Stimulated activated naive B cell treated with anti-CD40 and anti-IgM and Interleukin-4, amounts not matched to agents 10 μg/mL and 1 μg/mL and 100 μg/mL, for 72 hours (primary cell): ENCODE measurements at regions not wholly inside any gene's neighbourhood (a gene's known extent, or its start where the extent isn't known, plus 50 kb on each side); places are given as distances from the start of the nearest gene placed in this dataset.
"Not testable (repeated sequence)": the region's sequence is repeated elsewhere in the genome, so short reads cannot be mapped to it uniquely, and the experiment has no call there.

Experiments
- ATAC-seq, 2 donors: fragments of 150-1000 bp; cut with Tn5 transposase; replicated peaks; 2 replicates each; pipeline ENCODE4 v1.10.0; 2021; ENCODE audit warnings: moderate library complexity in 1 of 2
- DNase-seq: peaks from one replicate; pipeline ENCODE4 v3.0.0; 2021
- H3K27ac Mint-ChIP-seq: one replicate; pipeline ENCODE4 v1.8.0; 2022; ENCODE audit warnings: mild to moderate bottlenecking, mixed read lengths
- H3K27me3 Mint-ChIP-seq, 2 donors: one replicate each; pipeline ENCODE4 v1.8.0; 2022; ENCODE audit warnings: mixed read lengths in 2 of 2
- H3K36me3 Mint-ChIP-seq, 2 donors: one replicate each; pipeline ENCODE4 v1.8.0; 2022; ENCODE audit warnings: mixed read lengths in 2 of 2, mild to moderate bottlenecking in 1 of 2
- H3K4me1 Mint-ChIP-seq, 2 donors: one replicate each; pipeline ENCODE4 v1.8.0; 2022; ENCODE audit warnings: mixed read lengths in 2 of 2, mild to moderate bottlenecking in 1 of 2
- H3K4me3 Mint-ChIP-seq, 2 donors: one replicate each; pipeline ENCODE4 v1.8.0; 2022; ENCODE audit warnings: mild to moderate bottlenecking in 2 of 2, mixed read lengths in 2 of 2, moderate library complexity in 1 of 2
- H3K9me3 Mint-ChIP-seq, 2 donors: one replicate each; pipeline ENCODE4 v1.8.0; 2022; ENCODE audit warnings: mixed read lengths in 2 of 2, mild to moderate bottlenecking in 1 of 2

- DNase-seq (no peak), ATAC-seq (no peak)
- H3K27me3 Mint-ChIP-seq: peaks cover 11 to 17% of the 10 kb centered on the region in 2 donors
- no peaks in the 10 kb centered on the region for H3K4me1 Mint-ChIP-seq
- no peak overlapping the region for H3K4me3 Mint-ChIP-seq
- H3K27ac Mint-ChIP-seq: no peak overlapping the region
- no peaks in the 10 kb centered on the region for H3K36me3 Mint-ChIP-seq
- H3K9me3 Mint-ChIP-seq: peaks cover 0 to 2% of the 10 kb centered on the region in 2 donors
These were observed 158.2 kb upstream of the CHD6 start for GRCh38 chr20:41776421-41776820.

GRCh38 chr20:41774291-41774690, 156.1 kb upstream of the CHD6 start:
- Mint-ChIP-seq H3K27me3 (peaks cover 11 to 19% of the 10 kb centered on the region in 2 donors), H3K4me3 (no peak overlapping the region), H3K4me1 (no peaks in the 10 kb centered on the region), H3K27ac (no peak overlapping the region), H3K9me3 (peaks cover 0 to 2% of the 10 kb centered on the region in 2 donors), H3K36me3 (no peaks in the 10 kb centered on the region)
- DNase-seq (no peak), ATAC-seq (no peak)

DNA sequence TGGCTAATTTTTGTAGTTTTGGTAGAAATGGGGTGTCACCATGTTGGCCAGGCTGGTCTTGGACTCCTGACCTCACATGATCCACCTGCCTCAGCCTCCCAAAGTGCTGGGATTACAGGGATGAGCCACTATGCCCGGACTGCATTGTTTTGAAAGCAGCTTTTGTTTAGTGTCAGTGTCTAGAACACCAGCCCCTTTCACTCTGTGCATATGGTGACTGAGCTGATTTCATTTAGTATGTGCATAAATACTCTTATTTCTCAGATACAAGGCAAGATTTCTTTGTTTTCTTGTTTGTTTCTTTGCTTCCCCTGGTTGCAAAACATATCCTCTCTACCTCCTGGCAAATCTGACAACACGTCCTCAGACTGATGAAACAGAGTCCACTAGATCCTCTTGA, 152.8 kb upstream of the CHD6 start:
- H3K27ac Mint-ChIP-seq: no peak overlapping the region
- no peaks in the 10 kb centered on the region for H3K4me1 Mint-ChIP-seq
- peaks cover 11 to 24% of the 10 kb centered on the region in 2 donors for H3K27me3 Mint-ChIP-seq
- ATAC-seq: no peak
- DNase-seq: no peak
- no peak overlapping the region for H3K4me3 Mint-ChIP-seq
- peaks cover 0 to 2% of the 10 kb centered on the region in 2 donors for H3K9me3 Mint-ChIP-seq
- no peaks in the 10 kb centered on the region for H3K36me3 Mint-ChIP-seq

GRCh38 chr20:41770427-41770826, 152.2 kb upstream of the CHD6 start:
- no peak overlapping the region for H3K4me3 Mint-ChIP-seq
- H3K9me3 Mint-ChIP-seq: peaks cover 0 to 4% of the 10 kb centered on the region in 2 donors
- no peak overlapping the region for H3K27ac Mint-ChIP-seq
- DNase-seq (no peak), ATAC-seq (no peak)
- no peaks in the 10 kb centered on the region for H3K4me1 Mint-ChIP-seq
- H3K27me3 Mint-ChIP-seq: peaks cover 11 to 29% of the 10 kb centered on the region in 2 donors
- no peaks in the 10 kb centered on the region for H3K36me3 Mint-ChIP-seq

DNA sequence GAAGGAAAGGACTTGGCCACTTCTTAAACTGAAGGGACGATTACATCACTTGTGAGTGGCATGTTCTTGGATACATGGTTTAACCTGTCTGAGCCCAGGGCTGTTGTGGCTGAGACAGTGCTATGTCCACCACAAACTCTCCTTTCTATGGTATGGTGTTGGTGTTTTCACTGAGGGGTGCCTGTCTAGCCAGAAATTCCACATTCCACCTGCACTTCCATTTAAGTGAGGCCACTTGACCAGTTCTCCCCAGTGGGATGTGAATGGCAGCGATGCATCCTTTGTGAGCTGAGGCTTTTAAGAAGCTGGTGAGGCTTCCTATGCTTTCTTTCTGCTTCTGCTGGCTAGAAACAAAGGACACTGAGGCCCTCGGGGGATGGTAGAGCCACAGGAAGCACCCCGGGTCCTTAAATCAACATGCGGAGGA, 151.4 kb upstream of the CHD6 start:
- Mint-ChIP-seq H3K27me3 (peaks cover 8 to 29% of the 10 kb centered on the region in 2 donors), H3K4me1 (no peaks in the 10 kb centered on the region), H3K36me3 (no peaks in the 10 kb centered on the region), H3K9me3 (peaks cover 0 to 4% of the 10 kb centered on the region in 2 donors), H3K4me3 (no peak overlapping the region), H3K27ac (no peak overlapping the region)
- DNase-seq (no peak), ATAC-seq (no peak)

DNA sequence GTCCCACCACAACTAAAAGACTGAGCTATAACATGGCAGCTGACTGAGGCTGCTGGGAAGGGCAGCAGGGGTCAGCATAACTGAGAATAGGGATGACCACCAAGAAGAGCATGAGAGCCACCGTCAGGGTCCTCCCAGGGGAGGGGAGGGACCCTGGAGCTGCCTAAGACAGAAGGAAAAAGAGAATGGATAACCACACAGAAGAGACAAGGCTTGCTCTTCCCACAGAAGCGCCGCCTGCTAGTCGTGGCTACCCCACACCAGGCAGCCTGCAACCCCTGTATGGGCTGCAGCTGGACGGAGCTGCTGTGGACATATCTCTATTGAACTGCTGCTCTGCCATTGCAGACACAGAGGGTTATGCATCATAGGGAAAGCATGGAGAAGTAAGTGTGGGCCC, 132.0 kb upstream of the CHD6 start:
- no peaks in the 10 kb centered on the region for H3K36me3 Mint-ChIP-seq
- DNase-seq: no peak
- H3K4me3 Mint-ChIP-seq: no peak overlapping the region

DNA sequence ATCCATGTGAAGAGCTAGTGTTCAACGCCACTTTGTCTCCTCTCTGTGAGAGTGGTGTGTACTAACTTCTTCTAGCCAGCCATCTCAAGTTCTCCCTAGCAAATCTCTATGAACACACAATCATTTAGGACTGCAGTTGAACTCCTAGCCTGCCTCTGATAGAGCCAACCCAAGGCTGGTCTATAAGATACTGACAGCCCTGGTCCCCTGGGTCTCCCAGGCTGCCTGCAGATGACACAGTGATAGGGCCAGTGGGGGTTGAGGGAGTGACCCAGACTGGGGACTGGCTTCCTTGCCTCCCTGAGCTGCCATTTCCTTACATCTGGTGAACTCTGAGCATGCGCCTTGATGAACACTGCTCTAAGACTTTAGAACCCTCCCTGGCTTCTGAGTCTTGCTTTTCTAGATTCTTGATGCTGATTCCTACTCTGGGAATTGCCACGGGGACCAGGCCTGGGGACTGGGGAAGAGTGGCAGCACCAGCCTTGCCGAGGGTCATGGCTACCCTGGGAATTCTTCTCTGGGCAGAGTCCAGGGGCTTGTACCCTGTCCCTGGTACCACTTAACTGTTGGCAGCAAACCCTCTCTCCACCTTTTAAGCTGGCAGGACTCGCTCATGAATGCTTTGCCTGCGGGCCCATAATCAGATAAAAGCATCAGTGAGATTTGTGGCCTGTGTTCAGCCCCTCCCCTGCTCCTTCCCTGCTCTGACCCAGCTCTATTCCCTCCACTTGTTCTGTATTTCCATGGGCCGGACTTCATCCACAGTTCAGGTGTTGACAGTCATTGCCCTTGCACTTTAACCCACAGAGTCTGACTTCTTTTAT, 130.8 kb upstream of the CHD6 start:
- H3K36me3 Mint-ChIP-seq: no peaks in the 10 kb centered on the region
- no peak for ATAC-seq
- H3K27ac Mint-ChIP-seq: no peak overlapping the region
- peaks cover 0 to 4% of the 10 kb centered on the region in 2 donors for H3K9me3 Mint-ChIP-seq
- no peak for DNase-seq
- peaks cover 32 to 36% of the 10 kb centered on the region in 2 donors for H3K27me3 Mint-ChIP-seq
- H3K4me1 Mint-ChIP-seq: peaks cover 0 to 3% of the 10 kb centered on the region in 2 donors
- H3K4me3 Mint-ChIP-seq: no peak overlapping the region

More for the DNA sequence above, 132.0 kb upstream of the CHD6 start:
- Mint-ChIP-seq H3K27ac (no peak overlapping the region), H3K27me3 (peaks cover 32 to 33% of the 10 kb centered on the region in 2 donors), H3K9me3 (no peaks in the 10 kb centered on the region), H3K4me1 (no peaks in the 10 kb centered on the region)
- ATAC-seq: no peak

DNA sequence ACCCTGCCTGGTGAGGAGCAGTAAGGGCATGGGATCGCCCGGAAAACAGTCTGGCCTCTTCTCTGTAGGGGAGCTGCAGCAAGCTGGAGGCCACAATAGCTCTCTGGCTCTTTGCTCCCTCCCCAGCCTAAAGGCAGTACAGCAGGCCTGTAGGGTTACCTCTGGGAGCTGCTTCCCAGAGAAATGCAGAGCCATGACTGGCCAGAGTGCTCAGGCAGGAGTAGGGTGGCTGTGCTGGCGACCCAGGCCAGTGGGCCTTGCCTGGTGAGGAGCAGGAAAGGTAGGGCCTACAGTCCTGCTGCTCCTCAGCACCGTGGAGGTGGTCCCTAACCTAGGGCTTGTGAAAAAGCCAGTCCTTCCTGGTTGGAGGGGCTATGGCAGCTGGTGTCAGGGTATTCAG, 129.9 kb upstream of the CHD6 start:
- DNase-seq (no peak), ATAC-seq (no peak)
- peaks cover 0 to 5% of the 10 kb centered on the region in 2 donors for H3K9me3 Mint-ChIP-seq
- H3K27ac Mint-ChIP-seq: no peak overlapping the region
- H3K36me3 Mint-ChIP-seq: no peaks in the 10 kb centered on the region
- H3K4me1 Mint-ChIP-seq: peaks cover 0 to 3% of the 10 kb centered on the region in 2 donors
- no peak overlapping the region for H3K4me3 Mint-ChIP-seq
- H3K27me3 Mint-ChIP-seq: peaks cover 32 to 36% of the 10 kb centered on the region in 2 donors

DNA sequence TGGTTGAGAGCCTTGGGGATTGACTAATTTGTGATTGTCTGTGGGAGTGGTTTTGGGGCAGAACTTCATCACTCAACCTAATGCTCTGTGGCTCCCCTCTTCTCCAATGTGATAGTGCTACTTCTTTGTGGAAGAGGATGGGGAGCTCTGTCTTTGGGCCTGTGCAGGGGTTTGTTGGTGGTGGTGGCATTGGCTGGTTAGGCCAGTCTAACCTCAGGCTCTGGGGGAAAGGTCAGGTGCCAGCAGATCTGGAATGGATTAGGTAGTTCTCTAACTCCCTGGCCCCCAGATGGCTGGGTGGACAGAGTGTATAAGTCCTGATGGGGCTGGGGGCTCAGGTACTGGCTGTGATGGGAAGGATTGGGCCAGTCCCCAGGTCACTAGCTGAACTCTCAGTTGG, 129.0 kb upstream of the CHD6 start:
- peaks cover 0 to 3% of the 10 kb centered on the region in 2 donors for H3K4me1 Mint-ChIP-seq
- H3K4me3 Mint-ChIP-seq: no peak overlapping the region
- no peak overlapping the region for H3K27ac Mint-ChIP-seq
- no peak for DNase-seq
- peaks cover 35 to 36% of the 10 kb centered on the region in 2 donors for H3K27me3 Mint-ChIP-seq
- no peaks in the 10 kb centered on the region for H3K36me3 Mint-ChIP-seq
- H3K9me3 Mint-ChIP-seq: peaks cover 0 to 5% of the 10 kb centered on the region in 2 donors
- no peak for ATAC-seq

- H3K27ac Mint-ChIP-seq: no peak overlapping the region
- ATAC-seq: no peak
- no peaks in the 10 kb centered on the region for H3K36me3 Mint-ChIP-seq
- H3K9me3 Mint-ChIP-seq: peaks cover 1 to 5% of the 10 kb centered on the region in 2 donors
- H3K27me3 Mint-ChIP-seq: peaks cover 40 to 42% of the 10 kb centered on the region in 2 donors
- no peak for DNase-seq
- peaks cover 0 to 3% of the 10 kb centered on the region in 2 donors for H3K4me1 Mint-ChIP-seq
- no peak overlapping the region for H3K4me3 Mint-ChIP-seq
These were observed 128.5 kb upstream of the CHD6 start for GRCh38 chr20:41746635-41747034.

DNA sequence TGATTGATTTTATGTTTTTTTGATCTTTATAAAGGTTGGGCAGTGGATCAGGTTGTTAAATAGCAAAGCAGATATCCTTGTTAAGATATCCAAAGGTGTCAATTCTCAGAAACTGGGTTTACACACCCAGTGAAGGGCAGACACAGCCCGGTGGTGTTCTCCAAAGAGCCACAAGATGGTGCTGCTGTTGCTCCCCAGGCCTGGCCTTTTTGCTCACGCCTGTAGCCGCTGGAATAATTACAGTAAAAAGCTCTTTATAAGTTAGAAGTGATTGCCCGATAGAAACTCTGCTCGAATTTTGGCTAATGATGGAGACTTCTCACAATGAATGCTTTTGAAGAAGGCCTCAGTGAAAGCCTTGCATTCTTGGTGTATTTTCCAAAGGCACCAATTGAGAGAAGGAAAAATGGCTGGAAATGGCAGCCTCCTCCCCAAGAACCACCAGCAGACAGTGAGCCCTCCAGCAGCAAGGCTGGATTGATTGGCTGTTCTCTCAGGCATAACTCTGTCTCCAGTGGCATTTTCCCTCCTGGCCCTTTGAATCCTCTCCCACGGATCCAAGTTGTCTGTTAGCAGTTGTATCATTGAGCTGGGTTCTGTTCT, 120.5 kb upstream of the CHD6 start:
- H3K9me3 Mint-ChIP-seq: peaks cover 4 to 6% of the 10 kb centered on the region in 2 donors
- peak; percentile 76 to 79 for ATAC-seq
- H3K4me3 Mint-ChIP-seq: no peak overlapping the region
- H3K4me1 Mint-ChIP-seq: no peaks in the 10 kb centered on the region
- H3K27me3 Mint-ChIP-seq: peaks cover 16 to 25% of the 10 kb centered on the region in 2 donors
- H3K36me3 Mint-ChIP-seq: no peaks in the 10 kb centered on the region
- H3K27ac Mint-ChIP-seq: no peak overlapping the region
- peak; percentile 15 for DNase-seq

GRCh38 chr20:41735949-41736348, 117.8 kb upstream of the CHD6 start:
- no peak overlapping the region for H3K27ac Mint-ChIP-seq
- H3K4me3 Mint-ChIP-seq: no peak overlapping the region
- H3K27me3 Mint-ChIP-seq: peaks cover 9 to 10% of the 10 kb centered on the region in 2 donors
- no peaks in the 10 kb centered on the region for H3K4me1 Mint-ChIP-seq
- H3K36me3 Mint-ChIP-seq: no peaks in the 10 kb centered on the region
- DNase-seq (no peak), ATAC-seq (no peak)
- peaks cover 4 to 5% of the 10 kb centered on the region in 2 donors for H3K9me3 Mint-ChIP-seq

GRCh38 chr20:41734506-41734945, 116.3 kb upstream of the CHD6 start:
- no peaks in the 10 kb centered on the region for H3K4me1 Mint-ChIP-seq
- H3K27me3 Mint-ChIP-seq: peaks cover 5 to 9% of the 10 kb centered on the region in 2 donors
- H3K36me3 Mint-ChIP-seq: no peaks in the 10 kb centered on the region
- no peak overlapping the region for H3K27ac Mint-ChIP-seq
- peak; percentile 19 for DNase-seq
- peaks cover 4 to 5% of the 10 kb centered on the region in 2 donors for H3K9me3 Mint-ChIP-seq
- H3K4me3 Mint-ChIP-seq: no peak overlapping the region
- peak; percentile 47 to 50 for ATAC-seq

- Mint-ChIP-seq H3K27ac (no peak overlapping the region), H3K27me3 (peaks cover 5 to 12% of the 10 kb centered on the region in 2 donors), H3K4me3 (no peak overlapping the region), H3K4me1 (no peaks in the 10 kb centered on the region), H3K36me3 (no peaks in the 10 kb centered on the region), H3K9me3 (peaks cover 5 to 7% of the 10 kb centered on the region in 2 donors)
- ATAC-seq (no peak), DNase-seq (no peak)
These were observed 115.0 kb upstream of the CHD6 start for GRCh38 chr20:41733151-41733550.

GRCh38 chr20:41731198-41731597, 113.0 kb upstream of the CHD6 start:
- H3K36me3 Mint-ChIP-seq, H3K27ac Mint-ChIP-seq, DNase-seq, H3K4me1 Mint-ChIP-seq, ATAC-seq, H3K4me3 Mint-ChIP-seq: not testable (repeated sequence)
- H3K9me3 Mint-ChIP-seq: peaks cover 5 to 14% of the 10 kb centered on the region in 2 donors
- peaks cover 5 to 18% of the 10 kb centered on the region in 2 donors for H3K27me3 Mint-ChIP-seq
